HepG2 (cell line): ENCODE measurements at regions not wholly inside any gene's neighbourhood (a gene's known extent, or its start where the extent isn't known, plus 50 kb on each side); places are given as distances from the start of the nearest gene placed in this dataset.

ENCODE experiments used
- HNF4A ChIP-seq: sonication (generic); formaldehyde crosslinking; IDR thresholded peaks from 2 replicates; pipeline ENCODE4 v1.4.0; 2020; ENCODE audit warnings: missing genetic modification reagents
- KDM4B ChIP-seq: sonication (generic); formaldehyde crosslinking; IDR thresholded peaks from 2 replicates; pipeline ENCODE4 v1.4.0; 2020; ENCODE audit warnings: missing genetic modification reagents
- TCF7 ChIP-seq: sonication (generic); IDR thresholded peaks from 2 replicates; pipeline ENCODE4 v1.6.1; 2016; ENCODE audit warnings: antibody characterized with exemption, low read depth
- ZBTB8A ChIP-seq: sonication (generic); formaldehyde crosslinking; IDR thresholded peaks from 2 replicates; pipeline ENCODE4 v1.4.0; 2020; ENCODE audit warnings: mild to moderate bottlenecking, low read depth, missing genetic modification reagents, borderline replicate concordance
- ZC3H4 ChIP-seq: sonication (generic); formaldehyde crosslinking; IDR thresholded peaks from 2 replicates; pipeline ENCODE4 v1.4.0; 2020; ENCODE audit warnings: missing genetic modification reagents, borderline replicate concordance
- ZNF614 ChIP-seq: IDR thresholded peaks from 2 replicates; pipeline ENCODE4 v1.6.1; 2018; ENCODE audit warnings: missing biosample characterization, missing genetic modification reagents, inconsistent platforms, borderline replicate concordance
- TF ChIP-seq, protein P1 (sequence below): IDR thresholded peaks from 2 replicates; pipeline ENCODE4 v1.6.1; 2016; ENCODE audit warnings: low read depth
- TF ChIP-seq, protein P2 (sequence below): sonication (generic); formaldehyde crosslinking; IDR thresholded peaks from 2 replicates; pipeline ENCODE4 v1.8.1; 2022; ENCODE audit warnings: low read depth, mild to moderate bottlenecking, missing genetic modification reagents
- TF ChIP-seq, protein P3 (sequence below): sonication (generic); formaldehyde crosslinking; IDR thresholded peaks from 2 replicates; pipeline ENCODE4 v1.4.0; 2020; ENCODE audit warnings: missing genetic modification reagents

DNA sequence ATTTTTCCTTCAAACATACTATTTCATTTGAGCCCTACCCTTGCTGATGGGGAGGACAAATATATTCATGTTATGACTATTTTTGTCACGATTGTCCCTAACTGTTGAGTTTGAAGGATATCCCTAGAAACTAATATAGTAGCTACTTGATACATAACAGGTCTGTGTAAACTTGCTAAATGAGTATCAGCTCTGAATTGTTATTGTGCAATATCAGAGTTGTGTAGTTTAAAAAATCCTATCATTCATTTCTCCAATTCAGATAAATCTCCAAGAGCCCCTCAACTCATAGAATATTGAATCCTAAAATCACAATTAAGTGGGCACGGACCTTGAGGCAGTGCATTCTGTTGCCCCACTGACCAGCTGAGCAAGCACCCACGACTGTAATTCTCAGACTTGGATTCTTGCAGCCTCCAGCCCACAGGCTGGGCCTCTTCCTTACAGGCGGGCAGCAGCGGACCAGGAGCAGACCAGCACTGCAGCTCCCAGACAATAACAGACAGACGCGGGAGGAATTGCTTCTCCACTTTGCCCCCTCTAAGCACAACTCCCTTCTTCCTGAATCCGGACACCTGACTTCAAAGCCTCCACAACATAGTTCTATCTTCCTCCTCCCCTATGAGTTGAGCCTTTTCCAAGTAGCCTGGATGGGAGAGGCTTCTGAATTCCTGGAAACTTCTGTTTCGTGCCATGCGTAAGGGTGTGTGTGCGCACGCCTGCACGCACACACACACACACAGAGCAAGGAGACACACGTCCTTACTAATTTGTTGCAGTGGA, 337.6 kb upstream of the ARGLU1 start:
- TF ChIP-seq, protein P1, sequence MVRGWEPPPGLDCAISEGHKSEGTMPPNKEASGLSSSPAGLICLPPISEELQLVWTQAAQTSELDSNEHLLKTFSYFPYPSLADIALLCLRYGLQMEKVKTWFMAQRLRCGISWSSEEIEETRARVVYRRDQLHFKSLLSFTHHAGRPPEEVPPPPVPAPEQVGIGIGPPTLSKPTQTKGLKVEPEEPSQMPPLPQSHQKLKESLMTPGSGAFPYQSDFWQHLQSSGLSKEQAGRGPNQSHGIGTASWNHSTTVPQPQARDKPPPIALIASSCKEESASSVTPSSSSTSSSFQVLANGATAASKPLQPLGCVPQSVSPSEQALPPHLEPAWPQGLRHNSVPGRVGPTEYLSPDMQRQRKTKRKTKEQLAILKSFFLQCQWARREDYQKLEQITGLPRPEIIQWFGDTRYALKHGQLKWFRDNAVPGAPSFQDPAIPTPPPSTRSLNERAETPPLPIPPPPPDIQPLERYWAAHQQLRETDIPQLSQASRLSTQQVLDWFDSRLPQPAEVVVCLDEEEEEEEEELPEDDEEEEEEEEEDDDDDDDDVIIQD (CRISPR knock-in tag) = no peak
- TF ChIP-seq ZNF614 (CRISPR knock-in tag) (no peak), ZC3H4 (CRISPR knock-in tag) (no peak), KDM4B (no peak), TCF7 (no peak), ZBTB8A (CRISPR knock-in tag) (no peak), HNF4A (CRISPR knock-in tag) (no peak)
- TF ChIP-seq, protein P2, sequence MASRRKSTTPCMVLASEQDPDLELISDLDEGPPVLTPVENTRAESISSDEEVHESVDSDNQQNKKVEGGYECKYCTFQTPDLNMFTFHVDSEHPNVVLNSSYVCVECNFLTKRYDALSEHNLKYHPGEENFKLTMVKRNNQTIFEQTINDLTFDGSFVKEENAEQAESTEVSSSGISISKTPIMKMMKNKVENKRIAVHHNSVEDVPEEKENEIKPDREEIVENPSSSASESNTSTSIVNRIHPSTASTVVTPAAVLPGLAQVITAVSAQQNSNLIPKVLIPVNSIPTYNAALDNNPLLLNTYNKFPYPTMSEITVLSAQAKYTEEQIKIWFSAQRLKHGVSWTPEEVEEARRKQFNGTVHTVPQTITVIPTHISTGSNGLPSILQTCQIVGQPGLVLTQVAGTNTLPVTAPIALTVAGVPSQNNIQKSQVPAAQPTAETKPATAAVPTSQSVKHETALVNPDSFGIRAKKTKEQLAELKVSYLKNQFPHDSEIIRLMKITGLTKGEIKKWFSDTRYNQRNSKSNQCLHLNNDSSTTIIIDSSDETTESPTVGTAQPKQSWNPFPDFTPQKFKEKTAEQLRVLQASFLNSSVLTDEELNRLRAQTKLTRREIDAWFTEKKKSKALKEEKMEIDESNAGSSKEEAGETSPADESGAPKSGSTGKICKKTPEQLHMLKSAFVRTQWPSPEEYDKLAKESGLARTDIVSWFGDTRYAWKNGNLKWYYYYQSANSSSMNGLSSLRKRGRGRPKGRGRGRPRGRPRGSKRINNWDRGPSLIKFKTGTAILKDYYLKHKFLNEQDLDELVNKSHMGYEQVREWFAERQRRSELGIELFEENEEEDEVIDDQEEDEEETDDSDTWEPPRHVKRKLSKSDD = no peak
- TF ChIP-seq, protein P3, sequence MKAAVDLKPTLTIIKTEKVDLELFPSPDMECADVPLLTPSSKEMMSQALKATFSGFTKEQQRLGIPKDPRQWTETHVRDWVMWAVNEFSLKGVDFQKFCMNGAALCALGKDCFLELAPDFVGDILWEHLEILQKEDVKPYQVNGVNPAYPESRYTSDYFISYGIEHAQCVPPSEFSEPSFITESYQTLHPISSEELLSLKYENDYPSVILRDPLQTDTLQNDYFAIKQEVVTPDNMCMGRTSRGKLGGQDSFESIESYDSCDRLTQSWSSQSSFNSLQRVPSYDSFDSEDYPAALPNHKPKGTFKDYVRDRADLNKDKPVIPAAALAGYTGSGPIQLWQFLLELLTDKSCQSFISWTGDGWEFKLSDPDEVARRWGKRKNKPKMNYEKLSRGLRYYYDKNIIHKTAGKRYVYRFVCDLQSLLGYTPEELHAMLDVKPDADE (CRISPR knock-in tag) = no peak
